Hippocampal formation (tissue), 2 donors: ENCODE measurements at regions not wholly inside any gene's neighbourhood (a gene's known extent, or its start where the extent isn't known, plus 50 kb on each side); places are given as distances from the start of the nearest gene placed in this dataset.
"Not testable (repeated sequence)": the region's sequence is repeated elsewhere in the genome, so short reads cannot be mapped to it uniquely, and the experiment has no call there.

ENCODE experiments used
- DNase-seq, 2 donors: peaks; one replicate each; lab custom pipeline; 2025; lab: John Stamatoyannopoulos, UW

DNA sequence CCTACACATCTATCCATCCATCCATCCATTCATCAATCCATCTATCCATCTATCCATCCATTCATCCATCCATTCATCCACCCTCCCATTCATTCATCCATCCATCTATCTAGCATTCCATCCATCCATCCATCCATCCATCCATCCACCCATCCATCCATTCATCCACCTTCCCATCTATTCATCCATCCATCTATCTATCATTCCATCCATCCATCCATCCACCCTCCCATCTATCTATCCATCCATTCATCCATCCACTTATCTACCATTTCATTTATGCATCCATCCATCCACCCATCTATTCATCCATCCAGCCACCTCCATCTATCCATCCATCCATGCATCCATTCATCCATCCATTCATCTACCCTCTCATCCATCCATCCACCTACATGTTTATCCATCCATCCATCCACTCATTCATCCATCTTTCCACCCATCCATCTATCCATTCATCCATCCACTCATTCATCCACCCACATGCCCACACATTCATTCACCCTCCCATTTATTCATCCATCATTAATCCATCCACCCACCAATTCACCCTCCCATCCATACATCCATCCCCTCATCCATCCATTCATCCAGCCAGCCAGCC lies 258.5 kb downstream of the CRLF2 start:
- no peak for DNase-seq

DNA sequence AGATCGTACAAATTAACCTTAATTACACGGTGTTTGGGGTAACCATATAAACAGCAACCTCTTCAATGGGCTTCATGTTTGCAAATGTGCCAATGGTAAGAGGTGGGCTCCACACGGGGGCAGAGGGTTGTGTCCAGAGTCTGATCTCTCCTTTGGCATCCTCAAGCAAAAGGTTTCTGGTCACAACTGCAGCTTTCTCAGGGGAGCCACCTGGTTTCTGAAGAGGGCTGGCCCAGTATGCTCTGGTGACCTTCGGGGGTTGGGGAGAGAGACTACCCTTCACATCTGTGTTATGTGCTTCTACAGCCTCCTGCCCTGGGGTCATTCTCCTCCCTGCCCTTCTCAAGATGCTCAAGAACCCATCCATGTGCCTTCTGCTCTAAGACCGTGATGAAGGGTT lies 259.6 kb downstream of the CRLF2 start:
- DNase-seq = no peak

- DNase-seq = not testable (repeated sequence)
Measured at GRCh38 chrX:947262-947661, 265.2 kb downstream of the CRLF2 start.

- no peak for DNase-seq
Measured at GRCh38 chrX:943035-943434, 269.4 kb downstream of the CRLF2 start.

DNA sequence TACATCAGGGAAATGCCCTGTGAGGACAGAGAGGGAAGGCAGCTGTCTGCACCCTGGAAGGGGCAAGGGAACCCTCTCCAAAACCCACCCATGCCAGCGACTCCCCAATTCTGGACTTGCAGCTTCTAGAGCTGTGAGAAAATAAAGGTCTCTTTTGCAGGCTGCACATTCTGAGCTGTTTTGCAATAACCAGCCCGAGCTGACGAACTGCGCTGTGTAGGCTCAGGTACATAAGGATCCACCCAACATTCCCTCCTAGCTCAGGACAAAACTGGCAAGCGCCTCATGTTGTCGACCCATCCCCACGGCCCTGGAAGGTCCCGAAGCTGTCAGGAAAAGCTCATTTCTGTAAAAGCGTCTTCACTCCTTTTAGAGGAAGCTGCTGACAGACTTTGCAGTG lies 271.8 kb downstream of the CRLF2 start:
- no peak for DNase-seq

- no peak for DNase-seq
Measured at GRCh38 chrX:936979-937769, 275.3 kb downstream of the CRLF2 start.

DNA sequence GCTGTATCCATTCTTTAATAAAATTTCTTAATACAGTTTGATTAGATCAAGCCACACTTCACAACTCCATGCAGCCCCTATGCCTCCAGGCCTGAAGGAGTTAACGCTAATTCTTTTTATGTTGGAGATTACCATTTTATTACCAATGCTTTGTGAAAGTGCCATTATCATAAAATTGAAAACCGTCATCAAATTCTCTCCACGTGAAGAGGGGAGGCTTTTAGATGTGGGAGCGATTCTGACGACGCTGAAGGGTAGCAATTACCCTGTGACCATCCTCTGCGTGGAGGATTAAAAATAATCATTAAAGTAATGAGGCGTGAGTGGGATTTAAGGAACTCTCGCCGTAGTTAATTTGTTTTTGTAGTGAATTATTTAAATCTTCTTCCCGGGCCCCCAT lies 278.8 kb downstream of the CRLF2 start:
- no peak for DNase-seq

GRCh38 chrX:928606-929005 lies 283.8 kb downstream of the CRLF2 start:
- no peak for DNase-seq

GRCh38 chrX:926991-927390 lies 285.5 kb downstream of the CRLF2 start:
- no peak for DNase-seq

- DNase-seq = no peak
Measured at GRCh38 chrX:926070-926469, 286.4 kb downstream of the CRLF2 start.

- no peak for DNase-seq
Measured at GRCh38 chrX:925652-926061, 286.8 kb downstream of the CRLF2 start.

DNA sequence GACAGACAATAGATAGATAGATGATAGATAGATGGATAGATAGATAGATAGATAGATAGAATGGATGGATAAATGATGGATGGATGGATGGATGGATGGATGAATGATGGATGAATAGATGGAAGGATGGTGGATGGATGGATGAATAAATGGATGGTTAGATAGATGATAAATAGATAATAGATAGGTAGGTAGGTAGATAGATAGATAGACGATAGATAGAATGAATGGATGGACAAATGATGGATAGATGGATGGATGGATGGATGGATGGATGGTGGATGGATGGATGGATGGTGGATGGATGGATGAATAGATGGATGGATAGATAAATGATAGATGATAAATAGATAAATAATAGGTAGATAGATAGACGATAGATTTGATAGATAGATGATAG lies 287.4 kb downstream of the CRLF2 start:
- no peak for DNase-seq

GRCh38 chrX:924017-924416 lies 288.4 kb downstream of the CRLF2 start:
- no peak for DNase-seq

DNA sequence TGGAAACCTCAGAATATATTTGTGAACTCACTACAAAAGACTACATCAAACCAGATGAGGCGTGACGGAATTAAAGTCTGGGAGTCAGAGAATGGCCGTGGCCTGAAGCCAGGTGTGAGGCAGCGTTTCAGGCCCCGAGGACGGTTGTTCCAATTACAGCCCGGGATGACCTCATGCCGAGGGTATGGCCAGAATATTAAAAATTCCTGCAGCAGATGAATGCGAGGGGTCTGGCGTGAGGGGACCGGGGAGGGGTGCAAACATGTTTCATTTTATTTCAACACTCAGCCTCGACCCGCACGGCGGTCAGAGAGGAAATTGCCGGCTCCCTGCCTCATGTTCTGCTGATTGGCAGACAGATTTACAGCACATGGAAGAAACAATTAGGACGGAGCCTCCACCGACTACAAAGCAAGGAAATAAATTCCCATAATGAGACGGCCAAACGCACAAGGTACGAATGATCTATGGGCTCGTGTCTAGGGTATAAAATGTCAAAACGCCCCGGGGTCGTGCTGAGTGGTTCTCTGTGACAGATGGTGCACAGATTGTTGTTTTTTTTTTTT lies 289.7 kb downstream of the SHOX start:
- DNase-seq = no peak

GRCh38 chrX:916230-916599 lies 285.6 kb downstream of the SHOX start:
- DNase-seq = no peak

- DNase-seq = no peak
Measured at GRCh38 chrX:915427-916229, 285.0 kb downstream of the SHOX start.

DNA sequence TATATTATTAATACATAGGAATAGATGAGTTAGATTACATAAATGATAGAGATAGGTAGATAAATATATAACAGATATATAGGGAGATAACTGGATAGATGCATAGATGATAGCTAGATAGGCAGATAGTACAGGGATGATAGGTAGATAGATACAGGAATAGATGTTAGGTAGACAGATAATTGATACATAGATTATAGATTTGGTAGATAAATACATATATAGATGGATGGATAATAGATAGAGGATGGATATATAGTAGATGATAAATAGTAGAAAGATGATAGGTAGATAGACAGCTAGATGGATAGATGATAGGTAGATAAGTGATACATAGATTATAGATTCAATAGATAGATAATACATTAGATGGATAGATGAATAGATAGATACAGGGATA lies 283.6 kb downstream of the SHOX start:
- no peak for DNase-seq

DNA sequence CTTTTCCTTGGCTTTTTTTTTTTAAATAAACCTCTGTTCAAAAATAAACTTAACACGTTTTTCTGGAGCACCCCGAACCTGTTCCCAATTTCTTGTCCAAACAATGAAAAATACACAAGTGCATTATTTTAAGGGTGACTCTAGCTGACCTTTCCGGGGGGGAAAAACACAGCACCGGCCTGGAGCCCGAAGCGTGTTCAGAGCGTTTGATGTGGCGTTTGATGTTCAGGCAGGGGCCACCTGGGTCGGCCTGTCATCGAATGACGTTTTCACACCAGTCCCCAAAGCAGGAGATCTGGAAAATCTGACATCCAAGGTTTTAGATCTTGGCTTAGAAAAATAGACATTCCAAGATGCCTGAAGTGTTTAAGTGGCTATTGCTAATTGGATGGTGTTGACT lies 282.1 kb downstream of the SHOX start:
- no peak for DNase-seq

GRCh38 chrX:909068-909467 lies 278.5 kb downstream of the SHOX start:
- not testable (repeated sequence) for DNase-seq

GRCh38 chrX:906586-906985 lies 276.0 kb downstream of the SHOX start:
- DNase-seq = no peak

- DNase-seq = no peak
Measured at GRCh38 chrX:905848-906566, 275.4 kb downstream of the SHOX start.

GRCh38 chrX:903116-903515 lies 272.5 kb downstream of the SHOX start:
- DNase-seq = no peak
